Spleen (tissue), 7 donors: ENCODE measurements at regions not wholly inside any gene's neighbourhood (a gene's known extent, or its start where the extent isn't known, plus 50 kb on each side); places are given as distances from the start of the nearest gene placed in this dataset.

Source experiments
- POLR2A ChIP-seq, 3 donors: fragments of 450-650 bp; IDR thresholded peaks; one replicate each; pipeline ENCODE4 v1.5.1; 2017; ENCODE audit warnings: antibody characterized with exemption in 3 of 3, mild to moderate bottlenecking in 1 of 3
- POLR2AphosphoS5 ChIP-seq, 3 donors: sonication (generic); formaldehyde crosslinking; IDR thresholded peaks; one replicate each; pipeline ENCODE4 v1.5.1; 2017; ENCODE audit warnings: antibody characterized with exemption in 3 of 3
- TF ChIP-seq, protein P1 (sequence below), 11 experiments: fragments of 200-600 bp in 7 of 11; fragments of 450-650 bp in 4 of 11; sonication (generic) in 4 of 11; IDR thresholded peaks in 8 of 11; conservative IDR thresholded peaks in 3 of 11; 1 replicate in 7 of 11; 2 replicates in 4 of 11; pipeline versions ENCODE4 v1.4.0 to v1.8.0; 2016 to 2021; ENCODE audit warnings: antibody characterized with exemption in 11 of 11, inconsistent platforms in 4 of 11, mild to moderate bottlenecking in 1 of 11
- donor health status: DM: no; HTN: no; CAD: no; lungs with moderate emphysema.
- donor health status: DM: no; HTN: no; CAD: no.
- donor health status: DM: no; HTN: no; CAD: no.

DNA sequence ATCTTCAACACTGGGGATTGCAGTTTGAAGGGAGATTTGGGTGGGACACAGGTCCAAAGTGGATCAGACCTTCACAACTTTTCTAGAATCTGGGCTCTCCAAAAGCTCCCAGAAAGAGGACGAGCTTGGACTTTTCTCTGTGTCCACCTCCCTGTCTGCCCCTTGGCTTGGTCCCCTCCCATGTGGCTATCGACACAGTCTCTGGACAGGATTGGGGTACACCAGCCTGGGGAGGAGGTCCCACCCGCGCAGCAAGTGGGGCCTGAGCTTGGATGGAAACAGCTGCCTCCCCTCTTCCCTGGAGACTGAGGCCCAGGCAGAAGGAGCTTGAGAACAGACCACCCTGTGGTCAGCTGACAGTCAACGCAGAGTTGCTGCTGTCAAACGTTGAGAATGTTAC lies 84.6 kb upstream of the FCN1 start:
- TF ChIP-seq, protein P1, sequence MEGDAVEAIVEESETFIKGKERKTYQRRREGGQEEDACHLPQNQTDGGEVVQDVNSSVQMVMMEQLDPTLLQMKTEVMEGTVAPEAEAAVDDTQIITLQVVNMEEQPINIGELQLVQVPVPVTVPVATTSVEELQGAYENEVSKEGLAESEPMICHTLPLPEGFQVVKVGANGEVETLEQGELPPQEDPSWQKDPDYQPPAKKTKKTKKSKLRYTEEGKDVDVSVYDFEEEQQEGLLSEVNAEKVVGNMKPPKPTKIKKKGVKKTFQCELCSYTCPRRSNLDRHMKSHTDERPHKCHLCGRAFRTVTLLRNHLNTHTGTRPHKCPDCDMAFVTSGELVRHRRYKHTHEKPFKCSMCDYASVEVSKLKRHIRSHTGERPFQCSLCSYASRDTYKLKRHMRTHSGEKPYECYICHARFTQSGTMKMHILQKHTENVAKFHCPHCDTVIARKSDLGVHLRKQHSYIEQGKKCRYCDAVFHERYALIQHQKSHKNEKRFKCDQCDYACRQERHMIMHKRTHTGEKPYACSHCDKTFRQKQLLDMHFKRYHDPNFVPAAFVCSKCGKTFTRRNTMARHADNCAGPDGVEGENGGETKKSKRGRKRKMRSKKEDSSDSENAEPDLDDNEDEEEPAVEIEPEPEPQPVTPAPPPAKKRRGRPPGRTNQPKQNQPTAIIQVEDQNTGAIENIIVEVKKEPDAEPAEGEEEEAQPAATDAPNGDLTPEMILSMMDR (IDR thresholded peaks at IDR 0.05 in 8 of 11, conservative IDR thresholded peaks at IDR 0.05 in 3 of 11) = no peak
- TF ChIP-seq POLR2A (IDR thresholded peaks at IDR 0.05) = no peak
- no peak for TF ChIP-seq POLR2AphosphoS5 (IDR thresholded peaks at IDR 0.05)
